Progenitor cell of endocrine pancreas (in vitro differentiated cells): ENCODE measurements at regions not wholly inside any gene's neighbourhood (a gene's known extent, or its start where the extent isn't known, plus 50 kb on each side); places are given as distances from the start of the nearest gene placed in this dataset.
"Not testable (repeated sequence)": the region's sequence is repeated elsewhere in the genome, so short reads cannot be mapped to it uniquely, and the experiment has no call there.

Experiments used
- DNase-seq: peaks from one replicate; pipeline ENCODE4 v3.0.0; 2021; ENCODE audit warnings: low spot score; ENCODE audit not compliant: unreplicated experiment
- H3K27ac Mint-ChIP-seq: 2 replicates; pipeline ENCODE4 v1.8.0; 2021; ENCODE audit warnings: mild to moderate bottlenecking, moderate library complexity, mixed read lengths
- H3K27me3 Mint-ChIP-seq: 2 replicates; pipeline ENCODE4 v1.8.0; 2021; ENCODE audit warnings: mixed read lengths
- H3K36me3 Mint-ChIP-seq: 2 replicates; pipeline ENCODE4 v1.8.0; 2022; ENCODE audit warnings: mixed read lengths; ENCODE audit not compliant: insufficient read depth
- H3K4me1 Mint-ChIP-seq: 2 replicates; pipeline ENCODE4 v1.8.0; 2021; ENCODE audit warnings: low read depth, mixed read lengths
- H3K4me3 Mint-ChIP-seq: 2 replicates; pipeline ENCODE4 v1.8.0; 2021; ENCODE audit warnings: low read depth, mild to moderate bottlenecking, moderate library complexity, mixed read lengths
- H3K9me3 Mint-ChIP-seq: 2 replicates; pipeline ENCODE4 v1.8.0; 2021; ENCODE audit warnings: low read depth, mixed read lengths
- TF ChIP-seq, protein P1 (sequence below): fragments of 200-600 bp; sonication (generic); IDR thresholded peaks from one replicate; pipeline ENCODE4 v1.5.0; 2021; ENCODE audit warnings: antibody characterized with exemption, mild to moderate bottlenecking; ENCODE audit not compliant: unreplicated experiment

DNA sequence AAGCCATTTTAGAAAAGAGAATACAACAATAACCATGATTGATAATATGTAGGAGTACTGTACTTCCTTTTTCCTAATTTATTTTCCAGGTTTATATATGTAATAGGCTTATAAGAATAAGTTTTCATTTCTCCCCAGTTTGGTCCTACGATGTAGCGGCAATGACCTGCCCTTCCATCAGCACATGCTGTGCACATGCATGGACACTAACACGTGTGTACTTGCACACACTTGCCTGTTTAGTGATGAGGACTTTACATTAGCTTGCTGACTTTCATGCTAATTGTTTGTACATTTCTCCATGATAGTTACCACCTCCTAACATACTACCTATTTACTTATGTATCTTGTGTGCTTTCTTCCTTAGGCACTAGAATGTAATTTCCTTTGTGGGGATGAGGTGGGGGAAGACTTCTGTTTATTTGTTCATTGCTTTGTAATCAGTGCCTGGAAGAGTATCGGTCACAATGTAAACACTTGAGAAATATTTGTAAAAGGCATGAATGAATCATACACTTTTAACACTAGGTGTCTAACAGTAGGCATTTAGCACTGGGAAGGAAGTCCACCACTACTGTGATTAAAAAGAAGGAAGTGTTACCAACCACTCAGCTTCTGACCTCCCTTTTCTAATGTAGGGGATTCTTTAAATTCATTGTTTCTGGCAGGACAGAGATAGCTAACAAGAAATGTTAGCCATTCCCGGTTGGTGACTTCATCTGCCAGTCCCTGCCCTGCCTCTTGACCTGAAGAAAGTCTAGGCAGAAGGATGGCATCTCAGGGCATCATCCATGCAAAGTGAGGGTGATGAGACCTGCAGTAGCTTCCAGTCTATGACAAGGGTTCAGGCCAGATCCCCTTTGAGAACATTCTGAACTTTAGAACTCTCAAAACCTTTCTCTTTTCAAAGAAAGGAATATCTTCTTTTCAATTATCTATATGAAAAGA lies 120.2 kb upstream of the RAB18 start:
- Mint-ChIP-seq H3K4me3 (no peak overlapping the region), H3K27ac (no peak overlapping the region), H3K4me1 (peaks cover 17% of the 10 kb centered on the region), H3K9me3 (peaks cover 11% of the 10 kb centered on the region), H3K36me3 (no peaks in the 10 kb centered on the region), H3K27me3 (no peaks in the 10 kb centered on the region)
- no peak for DNase-seq
- TF ChIP-seq, protein P1, sequence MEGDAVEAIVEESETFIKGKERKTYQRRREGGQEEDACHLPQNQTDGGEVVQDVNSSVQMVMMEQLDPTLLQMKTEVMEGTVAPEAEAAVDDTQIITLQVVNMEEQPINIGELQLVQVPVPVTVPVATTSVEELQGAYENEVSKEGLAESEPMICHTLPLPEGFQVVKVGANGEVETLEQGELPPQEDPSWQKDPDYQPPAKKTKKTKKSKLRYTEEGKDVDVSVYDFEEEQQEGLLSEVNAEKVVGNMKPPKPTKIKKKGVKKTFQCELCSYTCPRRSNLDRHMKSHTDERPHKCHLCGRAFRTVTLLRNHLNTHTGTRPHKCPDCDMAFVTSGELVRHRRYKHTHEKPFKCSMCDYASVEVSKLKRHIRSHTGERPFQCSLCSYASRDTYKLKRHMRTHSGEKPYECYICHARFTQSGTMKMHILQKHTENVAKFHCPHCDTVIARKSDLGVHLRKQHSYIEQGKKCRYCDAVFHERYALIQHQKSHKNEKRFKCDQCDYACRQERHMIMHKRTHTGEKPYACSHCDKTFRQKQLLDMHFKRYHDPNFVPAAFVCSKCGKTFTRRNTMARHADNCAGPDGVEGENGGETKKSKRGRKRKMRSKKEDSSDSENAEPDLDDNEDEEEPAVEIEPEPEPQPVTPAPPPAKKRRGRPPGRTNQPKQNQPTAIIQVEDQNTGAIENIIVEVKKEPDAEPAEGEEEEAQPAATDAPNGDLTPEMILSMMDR: no peak

DNA sequence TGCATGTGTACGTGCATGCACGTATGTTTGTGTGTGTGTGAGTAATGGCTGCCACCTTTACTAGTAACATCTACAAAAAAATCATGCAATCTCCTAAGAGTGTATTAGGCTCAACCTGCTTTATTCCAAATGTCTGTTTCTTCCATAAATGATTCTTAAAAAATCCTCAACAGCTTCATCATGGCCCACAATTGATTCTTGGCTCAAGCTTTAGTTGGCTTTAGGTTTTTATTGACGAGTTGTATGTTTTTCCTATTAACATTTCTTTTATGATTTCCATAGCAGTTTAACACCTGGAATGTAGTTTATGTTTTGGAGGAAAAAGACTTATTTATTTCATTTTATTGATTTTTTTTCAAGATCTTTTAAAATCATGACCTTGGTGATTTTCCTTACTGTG lies 121.9 kb upstream of the RAB18 start:
- peaks cover 11% of the 10 kb centered on the region for H3K9me3 Mint-ChIP-seq
- DNase-seq: no peak
- peaks cover 17% of the 10 kb centered on the region for H3K4me1 Mint-ChIP-seq
- H3K27me3 Mint-ChIP-seq: no peaks in the 10 kb centered on the region
- TF ChIP-seq, protein P1: no peak
- no peaks in the 10 kb centered on the region for H3K36me3 Mint-ChIP-seq
- no peak overlapping the region for H3K27ac Mint-ChIP-seq
- no peak overlapping the region for H3K4me3 Mint-ChIP-seq

DNA sequence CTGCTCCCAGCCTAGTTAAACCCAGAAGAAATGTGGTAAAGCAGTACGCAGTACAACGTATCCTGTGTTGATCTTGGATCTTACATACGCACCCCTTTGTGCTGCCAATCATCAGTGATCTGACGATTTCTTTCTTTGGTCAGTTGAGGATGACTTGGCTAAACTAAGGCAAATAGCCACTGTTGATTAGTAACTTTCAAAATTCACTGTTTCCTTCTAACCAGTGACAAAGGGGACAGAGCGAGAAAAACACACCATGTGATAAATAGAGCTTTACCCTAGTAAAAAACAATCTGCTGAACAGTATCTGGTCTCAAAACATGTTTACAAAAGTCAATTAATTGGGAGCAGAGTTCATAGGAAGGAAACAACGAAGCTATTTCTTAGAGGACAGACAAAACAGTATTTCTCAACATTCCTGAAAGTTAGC lies 123.2 kb upstream of the RAB18 start:
- peaks cover 11% of the 10 kb centered on the region for H3K9me3 Mint-ChIP-seq
- no peak overlapping the region for H3K27ac Mint-ChIP-seq
- H3K4me3 Mint-ChIP-seq: no peak overlapping the region
- DNase-seq: no peak
- no peaks in the 10 kb centered on the region for H3K36me3 Mint-ChIP-seq
- TF ChIP-seq, protein P1: no peak
- peaks cover 17% of the 10 kb centered on the region for H3K4me1 Mint-ChIP-seq
- no peaks in the 10 kb centered on the region for H3K27me3 Mint-ChIP-seq

DNA sequence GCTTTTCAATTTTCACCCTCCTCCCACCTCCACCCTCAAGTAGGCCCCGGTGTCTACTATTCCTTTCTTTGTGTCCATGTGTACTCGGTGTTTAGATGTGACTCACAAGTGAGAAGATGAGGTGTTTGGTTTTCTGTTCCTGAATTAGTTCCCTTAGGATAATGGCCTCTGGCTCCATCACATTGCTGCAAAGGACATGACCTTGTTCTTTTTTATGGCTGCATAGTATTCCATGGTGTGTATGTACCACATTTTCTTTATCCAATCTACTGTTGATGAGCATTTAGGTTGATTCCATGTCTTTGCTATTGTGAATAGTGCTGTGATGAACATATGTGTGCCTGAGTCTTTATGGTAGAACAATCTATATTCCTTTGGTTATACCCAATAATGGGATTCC lies 125.1 kb upstream of the RAB18 start:
- DNase-seq, H3K27me3 Mint-ChIP-seq, H3K27ac Mint-ChIP-seq, H3K4me3 Mint-ChIP-seq, H3K36me3 Mint-ChIP-seq: not testable (repeated sequence)
- Mint-ChIP-seq H3K9me3 (peaks cover 11% of the 10 kb centered on the region), H3K4me1 (peaks cover 17% of the 10 kb centered on the region)

DNA sequence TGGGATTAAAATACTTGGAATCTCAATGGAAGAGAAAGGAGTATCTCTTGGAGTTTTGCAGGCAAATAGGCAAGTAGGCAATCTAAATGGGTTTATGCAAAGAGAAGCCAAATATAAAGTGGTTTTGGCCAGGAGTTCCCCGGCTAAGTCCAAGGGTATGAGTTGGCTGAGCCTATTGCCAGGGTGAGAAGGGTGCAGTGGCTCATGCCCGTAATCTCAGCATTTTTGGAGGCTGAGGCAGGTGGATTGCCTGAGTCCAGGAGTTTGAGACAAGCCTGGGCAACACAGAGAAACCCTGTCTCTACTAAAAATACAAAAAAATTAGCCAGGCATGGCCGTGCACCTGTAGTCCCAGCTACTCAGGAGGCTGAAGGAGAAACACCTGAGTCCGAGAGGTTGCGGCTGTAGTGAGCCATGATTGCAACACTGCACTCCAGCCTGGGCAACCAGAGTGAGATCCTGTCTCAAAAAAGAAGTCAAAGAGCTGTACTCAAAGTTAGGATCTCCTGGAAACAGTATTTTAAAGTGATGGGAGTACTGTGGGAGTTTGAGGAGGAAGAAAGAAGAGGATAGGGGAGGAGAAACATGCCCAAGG lies 130.4 kb upstream of the RAB18 start:
- no peaks in the 10 kb centered on the region for H3K9me3 Mint-ChIP-seq
- H3K4me3 Mint-ChIP-seq: no peak overlapping the region
- no peaks in the 10 kb centered on the region for H3K4me1 Mint-ChIP-seq
- H3K27ac Mint-ChIP-seq: no peak overlapping the region
- DNase-seq: no peak
- TF ChIP-seq, protein P1: no peak
- no peaks in the 10 kb centered on the region for H3K27me3 Mint-ChIP-seq
- no peaks in the 10 kb centered on the region for H3K36me3 Mint-ChIP-seq

DNA sequence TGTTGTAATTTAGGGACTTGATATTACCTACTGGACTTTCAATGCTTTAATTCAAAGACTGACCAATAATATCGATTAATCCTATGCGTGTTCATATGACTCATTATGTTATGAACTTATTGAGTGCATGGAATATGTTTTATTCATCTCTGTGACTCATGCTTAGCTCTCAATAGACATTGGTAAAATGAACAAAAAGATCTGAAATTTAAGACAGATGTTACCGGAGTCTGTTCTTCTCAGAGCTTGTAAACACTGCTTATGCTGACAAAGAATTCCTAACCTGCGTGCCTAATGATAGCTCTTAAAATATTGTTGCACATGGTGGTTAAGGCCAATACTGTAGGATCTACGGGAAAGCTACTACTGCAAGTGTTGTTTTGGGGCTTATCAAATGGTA lies 131.5 kb upstream of the ACBD5 start:
- no peak overlapping the region for H3K27ac Mint-ChIP-seq
- no peak overlapping the region for H3K4me3 Mint-ChIP-seq
- no peaks in the 10 kb centered on the region for H3K4me1 Mint-ChIP-seq
- no peaks in the 10 kb centered on the region for H3K36me3 Mint-ChIP-seq
- TF ChIP-seq, protein P1: no peak
- DNase-seq: no peak
- no peaks in the 10 kb centered on the region for H3K9me3 Mint-ChIP-seq
- H3K27me3 Mint-ChIP-seq: no peaks in the 10 kb centered on the region

DNA sequence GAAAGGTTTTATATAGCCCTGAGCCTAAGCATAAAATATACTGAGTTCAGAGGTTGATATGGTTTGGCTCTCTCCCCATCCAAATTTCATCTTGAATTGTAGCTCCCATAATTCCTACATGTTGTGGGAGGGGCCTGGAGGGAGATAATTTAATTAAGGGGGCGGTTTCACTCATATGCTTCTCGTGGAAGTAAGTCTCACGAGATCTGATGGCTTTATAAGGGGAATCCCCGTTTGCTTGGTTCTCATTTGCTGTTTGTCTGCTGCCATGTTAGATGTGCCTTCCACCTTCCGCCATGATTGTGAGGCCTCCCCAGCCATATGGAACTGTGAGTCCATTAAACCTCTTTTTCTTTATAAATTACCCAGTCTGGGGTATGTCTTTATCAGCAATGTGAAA lies 130.8 kb upstream of the ACBD5 start:
- H3K36me3 Mint-ChIP-seq, H3K27ac Mint-ChIP-seq, H3K9me3 Mint-ChIP-seq, H3K27me3 Mint-ChIP-seq, H3K4me1 Mint-ChIP-seq, H3K4me3 Mint-ChIP-seq, DNase-seq: not testable (repeated sequence)
